Activated T-helper 17 cell treated with anti-CD3 and anti-CD28 coated beads, Interleukin-2, amount 50 U/mL, for 72 hours (primary cell): ENCODE measurements at regions not wholly inside any gene's neighbourhood (a gene's known extent, or its start where the extent isn't known, plus 50 kb on each side); places are given as distances from the start of the nearest gene placed in this dataset.

Experiments used
- ATAC-seq: fragments of 150-1000 bp; cut with Tn5 transposase; replicated peaks from 2 replicates; pipeline ENCODE4 v1.10.0; 2021; ENCODE audit warnings: mild to moderate bottlenecking, moderate library complexity
- H3K27ac Mint-ChIP-seq: one replicate; pipeline ENCODE4 v1.8.0; 2022; ENCODE audit warnings: mixed read lengths
- H3K27me3 Mint-ChIP-seq: one replicate; pipeline ENCODE4 v1.8.0; 2022; ENCODE audit warnings: mixed read lengths
- H3K36me3 Mint-ChIP-seq: one replicate; pipeline ENCODE4 v1.8.0; 2022; ENCODE audit warnings: low read depth, mild to moderate bottlenecking, mixed read lengths
- H3K4me1 Mint-ChIP-seq: one replicate; pipeline ENCODE4 v1.8.0; 2022; ENCODE audit warnings: mixed read lengths
- H3K4me3 Mint-ChIP-seq: one replicate; pipeline ENCODE4 v1.8.0; 2022; ENCODE audit warnings: mild to moderate bottlenecking, mixed read lengths
- H3K9me3 Mint-ChIP-seq: one replicate; pipeline ENCODE4 v1.8.0; 2022; ENCODE audit warnings: mixed read lengths

GRCh38 chr11:92308366-92308765 lies 83.7 kb downstream of the FAT3 start:
- Mint-ChIP-seq H3K4me1 (no peaks in the 10 kb centered on the region), H3K27me3 (no peaks in the 10 kb centered on the region), H3K36me3 (no peaks in the 10 kb centered on the region), H3K4me3 (no peak overlapping the region), H3K27ac (no peak overlapping the region), H3K9me3 (no peaks in the 10 kb centered on the region)
- no peak for ATAC-seq

- Mint-ChIP-seq H3K36me3 (no peaks in the 10 kb centered on the region), H3K4me1 (no peaks in the 10 kb centered on the region), H3K27ac (no peak overlapping the region), H3K4me3 (no peak overlapping the region), H3K9me3 (no peaks in the 10 kb centered on the region), H3K27me3 (no peaks in the 10 kb centered on the region)
- ATAC-seq: no peak
Measured at GRCh38 chr11:92311616-92312449, 87.2 kb downstream of the FAT3 start.

- Mint-ChIP-seq H3K36me3 (no peaks in the 10 kb centered on the region), H3K27ac (no peak overlapping the region), H3K4me1 (no peaks in the 10 kb centered on the region), H3K9me3 (no peaks in the 10 kb centered on the region), H3K4me3 (no peak overlapping the region), H3K27me3 (no peaks in the 10 kb centered on the region)
- ATAC-seq: no peak
Measured at GRCh38 chr11:92313784-92314183, 89.2 kb downstream of the FAT3 start.

- Mint-ChIP-seq H3K36me3 (no peaks in the 10 kb centered on the region), H3K4me3 (no peak overlapping the region), H3K4me1 (no peaks in the 10 kb centered on the region), H3K9me3 (no peaks in the 10 kb centered on the region), H3K27me3 (peaks cover 4% of the 10 kb centered on the region), H3K27ac (no peak overlapping the region)
- no peak for ATAC-seq
Measured at GRCh38 chr11:92314499-92314898, 89.9 kb downstream of the FAT3 start.

- Mint-ChIP-seq H3K9me3 (no peaks in the 10 kb centered on the region), H3K36me3 (no peaks in the 10 kb centered on the region), H3K4me3 (no peak overlapping the region), H3K4me1 (no peaks in the 10 kb centered on the region), H3K27me3 (peaks cover 4% of the 10 kb centered on the region), H3K27ac (no peak overlapping the region)
- ATAC-seq: no peak
Measured at GRCh38 chr11:92316106-92316809, 91.6 kb downstream of the FAT3 start.

- Mint-ChIP-seq H3K27ac (no peak overlapping the region), H3K9me3 (no peaks in the 10 kb centered on the region), H3K4me1 (no peaks in the 10 kb centered on the region), H3K27me3 (peaks cover 4% of the 10 kb centered on the region), H3K4me3 (no peak overlapping the region), H3K36me3 (no peaks in the 10 kb centered on the region)
- ATAC-seq: no peak
Measured at GRCh38 chr11:92317222-92317621, 92.6 kb downstream of the FAT3 start.

- Mint-ChIP-seq H3K36me3 (no peaks in the 10 kb centered on the region), H3K9me3 (no peaks in the 10 kb centered on the region), H3K4me3 (no peak overlapping the region), H3K27ac (no peak overlapping the region), H3K27me3 (peaks cover 4% of the 10 kb centered on the region), H3K4me1 (no peaks in the 10 kb centered on the region)
- ATAC-seq: no peak
Measured at GRCh38 chr11:92317721-92318120, 93.1 kb downstream of the FAT3 start.

GRCh38 chr11:92322225-92322624 lies 97.6 kb downstream of the FAT3 start:
- H3K4me3 Mint-ChIP-seq: no peak overlapping the region
- H3K27me3 Mint-ChIP-seq: peaks cover 4% of the 10 kb centered on the region
- H3K36me3 Mint-ChIP-seq: no peaks in the 10 kb centered on the region
- H3K4me1 Mint-ChIP-seq: no peaks in the 10 kb centered on the region
- no peak overlapping the region for H3K27ac Mint-ChIP-seq
- no peak for ATAC-seq
- no peaks in the 10 kb centered on the region for H3K9me3 Mint-ChIP-seq

GRCh38 chr11:92324890-92325289 lies 100.3 kb downstream of the FAT3 start:
- no peak overlapping the region for H3K27ac Mint-ChIP-seq
- no peaks in the 10 kb centered on the region for H3K9me3 Mint-ChIP-seq
- H3K36me3 Mint-ChIP-seq: no peaks in the 10 kb centered on the region
- H3K4me1 Mint-ChIP-seq: no peaks in the 10 kb centered on the region
- no peak for ATAC-seq
- H3K4me3 Mint-ChIP-seq: no peak overlapping the region
- H3K27me3 Mint-ChIP-seq: no peaks in the 10 kb centered on the region

- no peaks in the 10 kb centered on the region for H3K36me3 Mint-ChIP-seq
- H3K9me3 Mint-ChIP-seq: no peaks in the 10 kb centered on the region
- no peak for ATAC-seq
- H3K4me1 Mint-ChIP-seq: no peaks in the 10 kb centered on the region
- H3K27me3 Mint-ChIP-seq: no peaks in the 10 kb centered on the region
- no peak overlapping the region for H3K27ac Mint-ChIP-seq
- H3K4me3 Mint-ChIP-seq: no peak overlapping the region
Measured at GRCh38 chr11:92325416-92325815, 100.8 kb downstream of the FAT3 start.

GRCh38 chr11:92329137-92329536 lies 104.5 kb downstream of the FAT3 start:
- Mint-ChIP-seq H3K27ac (no peak overlapping the region), H3K27me3 (no peaks in the 10 kb centered on the region)

GRCh38 chr11:92329646-92330045 lies 105.0 kb downstream of the FAT3 start:
- Mint-ChIP-seq H3K27me3 (no peaks in the 10 kb centered on the region), H3K9me3 (peaks cover 3% of the 10 kb centered on the region), H3K4me1 (no peaks in the 10 kb centered on the region), H3K4me3 (no peak overlapping the region), H3K27ac (no peak overlapping the region), H3K36me3 (no peaks in the 10 kb centered on the region)
- ATAC-seq: no peak

More at GRCh38 chr11:92329137-92329536, 104.5 kb downstream of the FAT3 start:
- ATAC-seq: no peak
- Mint-ChIP-seq H3K4me1 (no peaks in the 10 kb centered on the region), H3K4me3 (no peak overlapping the region), H3K36me3 (no peaks in the 10 kb centered on the region), H3K9me3 (peaks cover 3% of the 10 kb centered on the region)

- no peaks in the 10 kb centered on the region for H3K27me3 Mint-ChIP-seq
Measured at GRCh38 chr11:92330114-92330513, 105.5 kb downstream of the FAT3 start.

GRCh38 chr11:92332986-92333385 lies 108.4 kb downstream of the FAT3 start:
- H3K27ac Mint-ChIP-seq: no peak overlapping the region
- H3K27me3 Mint-ChIP-seq: no peaks in the 10 kb centered on the region
- peaks cover 7% of the 10 kb centered on the region for H3K9me3 Mint-ChIP-seq
- no peak for ATAC-seq
- no peaks in the 10 kb centered on the region for H3K36me3 Mint-ChIP-seq
- H3K4me3 Mint-ChIP-seq: no peak overlapping the region
- no peaks in the 10 kb centered on the region for H3K4me1 Mint-ChIP-seq

More at GRCh38 chr11:92330114-92330513, 105.5 kb downstream of the FAT3 start:
- H3K4me1 Mint-ChIP-seq: no peaks in the 10 kb centered on the region
- no peak overlapping the region for H3K4me3 Mint-ChIP-seq
- H3K27ac Mint-ChIP-seq: no peak overlapping the region
- peaks cover 3% of the 10 kb centered on the region for H3K9me3 Mint-ChIP-seq
- no peak for ATAC-seq
- H3K36me3 Mint-ChIP-seq: no peaks in the 10 kb centered on the region

- no peak for ATAC-seq
Measured at GRCh38 chr11:92340839-92341238, 116.2 kb downstream of the FAT3 start.

More at GRCh38 chr11:92340839-92341238, 116.2 kb downstream of the FAT3 start:
- Mint-ChIP-seq H3K9me3 (peaks cover 10% of the 10 kb centered on the region), H3K4me3 (no peak overlapping the region), H3K4me1 (no peaks in the 10 kb centered on the region), H3K27ac (no peak overlapping the region), H3K36me3 (no peaks in the 10 kb centered on the region), H3K27me3 (peaks cover 6% of the 10 kb centered on the region)
